ENCODE measurements at regions not wholly inside any gene's neighbourhood (a gene's known extent, or its start where the extent isn't known, plus 50 kb on each side); places are given as distances from the start of the nearest gene placed in this dataset.

DNA sequence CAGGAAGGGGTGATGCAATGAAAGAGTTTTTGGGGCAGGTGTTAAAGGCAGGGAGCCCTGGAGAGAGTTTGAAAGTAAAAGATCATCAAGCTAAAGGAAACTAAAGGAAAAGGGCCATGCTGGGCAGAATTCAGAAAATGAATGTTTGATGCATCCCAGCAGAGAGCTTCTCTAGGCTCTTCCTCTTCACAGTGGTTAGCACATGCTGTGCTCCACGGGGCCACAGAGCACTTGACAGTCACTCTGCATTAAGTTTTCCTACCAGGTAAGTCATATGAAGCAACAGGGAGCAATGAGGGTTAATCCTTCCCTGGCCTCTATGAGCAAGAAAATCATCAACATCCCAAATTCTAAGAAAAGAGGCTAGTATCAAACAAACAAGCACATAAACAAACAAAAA lies 895.2 kb downstream of the TRIB2 start:
- CTCF ChIA-PET = no interaction called here
- TF ChIP-seq, protein P1, sequence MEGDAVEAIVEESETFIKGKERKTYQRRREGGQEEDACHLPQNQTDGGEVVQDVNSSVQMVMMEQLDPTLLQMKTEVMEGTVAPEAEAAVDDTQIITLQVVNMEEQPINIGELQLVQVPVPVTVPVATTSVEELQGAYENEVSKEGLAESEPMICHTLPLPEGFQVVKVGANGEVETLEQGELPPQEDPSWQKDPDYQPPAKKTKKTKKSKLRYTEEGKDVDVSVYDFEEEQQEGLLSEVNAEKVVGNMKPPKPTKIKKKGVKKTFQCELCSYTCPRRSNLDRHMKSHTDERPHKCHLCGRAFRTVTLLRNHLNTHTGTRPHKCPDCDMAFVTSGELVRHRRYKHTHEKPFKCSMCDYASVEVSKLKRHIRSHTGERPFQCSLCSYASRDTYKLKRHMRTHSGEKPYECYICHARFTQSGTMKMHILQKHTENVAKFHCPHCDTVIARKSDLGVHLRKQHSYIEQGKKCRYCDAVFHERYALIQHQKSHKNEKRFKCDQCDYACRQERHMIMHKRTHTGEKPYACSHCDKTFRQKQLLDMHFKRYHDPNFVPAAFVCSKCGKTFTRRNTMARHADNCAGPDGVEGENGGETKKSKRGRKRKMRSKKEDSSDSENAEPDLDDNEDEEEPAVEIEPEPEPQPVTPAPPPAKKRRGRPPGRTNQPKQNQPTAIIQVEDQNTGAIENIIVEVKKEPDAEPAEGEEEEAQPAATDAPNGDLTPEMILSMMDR (conservative IDR thresholded peaks at IDR 0.05; ENCODE audit: low read depth) = no peak
- POLR2A ChIA-PET (ENCODE audit: low non-redundant PET) = no interaction called here
- H3K27ac ChIP-seq = no peak overlapping the region
- DNase-seq (ENCODE audit: low spot score) = no peak

DNA sequence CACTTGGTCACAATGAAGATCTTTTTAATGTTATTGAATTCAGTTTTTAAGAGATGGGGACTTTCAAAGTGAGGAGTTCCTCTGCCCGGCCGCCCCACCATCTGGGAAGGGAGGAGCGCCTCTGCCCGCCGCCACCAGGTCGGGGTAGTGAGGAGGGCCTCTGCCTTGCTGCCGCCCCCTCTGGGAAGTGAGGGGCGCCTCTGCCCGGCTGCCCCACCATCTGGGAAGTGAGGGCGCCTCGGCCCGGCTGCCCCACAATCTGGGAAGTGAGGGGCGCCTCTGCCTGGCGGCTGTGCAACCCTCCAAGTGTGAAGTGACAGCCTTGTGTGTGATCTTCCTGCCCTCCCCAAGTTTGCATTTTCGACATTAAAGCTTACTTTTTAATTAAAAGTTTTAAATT lies 899.3 kb downstream of the TRIB2 start:
- no peak overlapping the region for H3K27ac ChIP-seq
- POLR2A ChIA-PET (ENCODE audit: low non-redundant PET) = no interaction called here
- TF ChIP-seq, protein P1 (conservative IDR thresholded peaks at IDR 0.05; ENCODE audit: low read depth) = no peak
- CTCF ChIA-PET = no interaction called here
- DNase-seq (ENCODE audit: low spot score) = no peak

DNA sequence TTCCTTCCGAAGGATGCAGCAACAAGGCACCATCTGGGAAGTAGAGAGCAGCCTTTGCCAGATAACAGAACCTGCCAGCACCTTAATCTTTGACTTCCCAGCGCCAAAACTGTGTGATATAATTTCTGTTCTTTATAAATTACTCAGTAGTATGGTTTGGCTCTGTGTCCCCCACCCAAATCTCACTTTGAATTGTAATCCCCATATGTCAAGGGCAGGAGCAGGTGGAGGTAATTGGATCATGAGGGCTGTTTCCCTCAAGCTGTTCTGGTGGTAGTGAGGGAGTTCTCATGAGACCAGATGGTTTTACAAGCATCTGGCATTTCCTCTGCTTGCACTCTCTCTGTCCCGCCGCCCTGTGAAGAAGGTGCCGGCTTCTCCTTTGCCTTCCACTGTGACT lies 899.9 kb downstream of the TRIB2 start:
- POLR2A ChIA-PET (ENCODE audit: low non-redundant PET) = no interaction called here
- CTCF ChIA-PET = interaction anchor here (0.9 kb wide), 1 partner anchor 19 kb away, joined by 6 read pairs; no protein-coding TSS in a partner anchor
- no peak overlapping the region for H3K27ac ChIP-seq
- TF ChIP-seq, protein P1 (conservative IDR thresholded peaks at IDR 0.05; ENCODE audit: low read depth) = no peak
- DNase-seq (ENCODE audit: low spot score) = no peak

DNA sequence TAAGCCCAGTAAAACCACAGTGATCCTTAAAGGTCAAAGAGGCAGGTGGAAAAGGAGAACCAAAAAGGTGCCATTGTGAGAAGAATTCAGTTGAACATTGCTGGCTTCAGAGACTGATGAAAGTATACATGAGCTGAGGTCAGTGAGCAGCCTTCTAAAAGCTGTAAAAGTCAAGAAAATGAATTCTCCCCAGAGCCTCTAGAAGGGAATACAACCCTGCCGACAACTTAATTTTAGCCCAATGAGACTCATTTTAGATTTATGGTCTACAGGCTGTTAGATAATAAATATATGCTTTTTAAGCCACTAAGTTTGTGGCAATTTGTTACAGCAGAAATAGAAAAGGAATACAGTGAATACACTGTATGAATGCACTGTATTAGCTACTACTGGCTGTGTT lies 911.4 kb downstream of the TRIB2 start:
- H3K27ac ChIP-seq = no peak overlapping the region
- TF ChIP-seq, protein P1 (conservative IDR thresholded peaks at IDR 0.05; ENCODE audit: low read depth) = no peak
- no peak for DNase-seq (ENCODE audit: low spot score)
- POLR2A ChIA-PET (ENCODE audit: low non-redundant PET) = no interaction called here
- CTCF ChIA-PET = no interaction called here

DNA sequence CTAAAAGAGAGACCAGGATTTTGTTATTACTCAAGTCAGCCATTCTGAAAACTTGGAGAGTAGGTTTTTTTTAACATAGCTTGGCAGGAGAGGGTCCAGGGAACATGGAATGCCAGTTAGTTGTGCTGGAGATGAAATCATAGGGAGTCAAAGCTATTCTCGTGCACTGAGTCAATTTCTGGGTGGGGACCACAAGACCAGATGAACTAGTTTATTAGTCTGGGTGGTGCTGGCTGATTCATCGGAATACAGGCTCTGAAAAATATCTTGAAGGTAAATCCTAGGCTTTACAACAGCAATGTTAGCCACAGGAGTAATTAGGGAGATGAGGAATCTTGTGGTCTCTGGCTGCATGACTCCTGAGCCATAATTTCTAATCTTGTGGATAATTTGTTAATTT lies 921.4 kb downstream of the TRIB2 start:
- TF ChIP-seq, protein P1 (conservative IDR thresholded peaks at IDR 0.05; ENCODE audit: low read depth) = no peak
- no peak overlapping the region for H3K27ac ChIP-seq
- peak; percentile 19 for DNase-seq (ENCODE audit: low spot score)
- ChIA-PET POLR2A (ENCODE audit: low non-redundant PET) (no interaction called here), CTCF (no interaction called here)

DNA sequence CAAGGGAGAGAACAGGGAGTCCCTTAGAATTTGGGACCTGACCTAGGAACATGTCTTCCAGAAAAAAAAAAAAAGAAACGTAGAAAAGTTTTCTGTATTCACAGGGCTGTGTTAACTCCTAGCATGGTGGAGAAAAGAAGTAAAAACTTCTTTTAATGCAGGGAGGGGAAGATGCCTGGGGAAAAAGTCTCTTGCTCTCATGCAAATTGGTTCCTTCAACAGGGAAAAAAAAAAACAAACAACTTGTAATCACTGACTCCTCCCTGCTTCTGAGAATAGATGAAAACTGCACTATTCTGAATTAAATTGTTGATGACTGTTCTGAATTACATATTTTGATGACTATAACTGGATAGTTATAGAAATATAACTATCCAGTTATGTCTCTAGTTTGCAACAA lies 933.2 kb downstream of the TRIB2 start:
- no peak for DNase-seq (ENCODE audit: low spot score)
- TF ChIP-seq, protein P1 (conservative IDR thresholded peaks at IDR 0.05; ENCODE audit: low read depth) = no peak
- POLR2A ChIA-PET (ENCODE audit: low non-redundant PET) = no interaction called here
- CTCF ChIA-PET = no interaction called here
- H3K27ac ChIP-seq = no peak overlapping the region

DNA sequence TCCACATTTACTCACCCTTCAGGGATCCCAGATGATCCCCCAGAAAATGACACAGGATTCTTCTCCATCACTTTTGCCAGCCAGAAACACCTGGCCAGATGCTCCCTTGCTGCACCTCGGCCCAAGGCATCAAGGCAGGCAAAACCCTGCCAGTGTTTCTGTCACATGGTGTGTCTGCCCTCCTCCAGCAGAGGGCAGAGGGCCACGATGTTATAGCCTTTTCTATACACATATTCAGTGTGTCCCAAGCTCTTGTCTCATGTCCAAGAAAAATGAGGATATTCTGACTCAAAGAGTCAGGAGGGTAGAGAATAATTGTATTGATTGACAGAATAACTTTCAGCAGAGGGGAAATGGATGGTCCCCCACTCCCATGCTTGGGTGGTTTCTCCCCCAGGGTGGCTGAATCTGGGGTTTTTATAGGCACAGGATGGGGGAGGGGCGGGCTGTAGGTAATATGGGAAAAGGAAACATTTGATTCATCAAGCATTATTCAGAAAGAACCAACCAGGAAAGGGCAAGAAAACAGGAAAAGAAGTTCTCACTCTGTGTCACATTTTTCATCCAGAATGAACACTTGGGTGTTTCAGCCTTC lies 933.9 kb downstream of the TRIB2 start:
- POLR2A ChIA-PET (ENCODE audit: low non-redundant PET) = no interaction called here
- DNase-seq (ENCODE audit: low spot score) = no peak
- H3K27ac ChIP-seq = no peak overlapping the region
- TF ChIP-seq, protein P1 (conservative IDR thresholded peaks at IDR 0.05; ENCODE audit: low read depth) = no peak
- CTCF ChIA-PET = no interaction called here

All from RWPE1 (cell line).